ENCODE measurements at regions not wholly inside any gene's neighbourhood (a gene's known extent, or its start where the extent isn't known, plus 50 kb on each side); places are given as distances from the start of the nearest gene placed in this dataset.

DNA sequence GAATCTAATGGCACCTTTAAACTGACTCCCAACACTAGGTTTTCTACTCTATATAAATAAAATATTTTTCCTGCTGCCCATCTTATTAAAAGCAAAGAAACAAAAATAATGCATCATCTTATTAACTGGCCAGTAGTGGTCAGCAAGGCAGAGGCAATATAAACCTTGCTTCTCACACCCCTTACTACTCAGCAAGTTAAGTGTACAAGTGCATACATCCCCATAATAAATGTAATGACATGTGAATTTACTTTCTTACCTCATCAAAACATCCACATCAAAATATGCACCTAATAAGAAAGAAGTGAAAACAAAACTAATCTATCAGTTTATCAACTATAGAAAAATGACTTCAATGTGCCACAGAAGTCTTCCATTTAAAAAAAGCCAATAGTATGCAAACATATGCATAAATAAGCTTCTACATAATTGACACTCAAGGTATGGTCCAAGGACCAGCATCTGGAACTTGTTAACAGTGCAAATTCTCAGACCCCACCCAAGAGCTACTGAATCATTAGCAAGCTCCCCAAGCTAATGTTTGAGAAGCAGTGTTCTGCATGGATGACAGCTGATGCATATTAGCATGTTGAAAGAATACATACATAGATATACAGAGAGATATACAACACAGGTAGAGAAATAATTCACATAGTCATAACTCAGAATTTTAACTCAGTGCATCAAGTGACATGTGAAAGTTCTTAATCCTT lies 182.7 kb downstream of the C7orf25 start:
- Mint-ChIP-seq H3K9me3 (no peaks in the 10 kb centered on the region), H3K27ac (no peak overlapping the region), H3K4me1 (peaks cover 0 to 1% of the 10 kb centered on the region in 2 experiments; a peak in 2 of 4 replicates), H3K36me3 (ENCODE audit: insufficient read depth in 1 of 3, low read depth in 3 of 3) (no peaks in the 10 kb centered on the region; a peak in 1 of 7 replicates), H3K4me3 (no peak overlapping the region), H3K27me3 (ENCODE audit: low read depth) (peaks cover 1% of the 10 kb centered on the region; the same call in 1 of the 2 replicates)
- Histone ChIP-seq H3K27ac (ENCODE audit: insufficient read length, low read depth, low read length) (no peak overlapping the region), H3K14ac (ENCODE audit: insufficient read depth, low read length) (no peak overlapping the region), H3T11ph (ENCODE audit: low read length) (no peak overlapping the region), H2BK120ac (ENCODE audit: low read depth, low read length, poor library complexity, severe bottlenecking) (no peak overlapping the region), H3K79me2 (ENCODE audit: insufficient read depth, low read length) (no peaks in the 10 kb centered on the region), H2AFZ (ENCODE audit: low read length) (no peak overlapping the region), H3K4me1 (ENCODE audit: insufficient read depth, low read length) (no peaks in the 10 kb centered on the region; the same call in 1 of the 2 replicates), H4K20me1 (ENCODE audit: control insufficient read depth, insufficient read depth, insufficient read length) (no peaks in the 10 kb centered on the region), H3K9me3 (ENCODE audit: control insufficient read depth, low read depth, low read length) (no peaks in the 10 kb centered on the region), H2BK12ac (ENCODE audit: insufficient read length, low read depth, low read length) (no peak overlapping the region), H3K4ac (ENCODE audit: low read depth, low read length) (no peak overlapping the region), H3K9ac (ENCODE audit: extremely low read depth, insufficient read length, low read length) (no peak overlapping the region), H2AK5ac (ENCODE audit: insufficient read length, low read length) (no peak overlapping the region), H4K91ac (ENCODE audit: insufficient read length, low read depth, low read length) (no peak overlapping the region), H4K8ac (replicated peaks; ENCODE audit: insufficient read length, low read depth, low read length) (no peak overlapping the region), H3K4me2 (ENCODE audit: insufficient read depth, insufficient read length, low read length) (no peak overlapping the region), H3K18ac (ENCODE audit: insufficient read length, low read depth, low read length) (no peak overlapping the region), H3K23me2 (ENCODE audit: insufficient read length, low read depth, low read length, poor library complexity, severe bottlenecking) (no peaks in the 10 kb centered on the region), H3K27me3 (ENCODE audit: insufficient read depth, low read length) (no peaks in the 10 kb centered on the region), H2BK5ac (ENCODE audit: insufficient read length, low read length) (no peak overlapping the region), H3K23ac (ENCODE audit: insufficient read length, low read depth, low read length) (no peak overlapping the region), H4K5ac (ENCODE audit: insufficient read length, low read depth, low read length) (no peak overlapping the region), H3K79me1 (ENCODE audit: insufficient read depth, low read depth, low read length, poor library complexity, severe bottlenecking) (no peaks in the 10 kb centered on the region), H3K56ac (ENCODE audit: insufficient read length, low read depth, low read length) (no peak overlapping the region), H2BK20ac (ENCODE audit: low read depth, low read length, poor library complexity, severe bottlenecking) (no peak overlapping the region), H2BK15ac (ENCODE audit: low read depth, low read length) (no peak overlapping the region)
- no peak for DNase-seq
- TF ChIP-seq, protein P1, sequence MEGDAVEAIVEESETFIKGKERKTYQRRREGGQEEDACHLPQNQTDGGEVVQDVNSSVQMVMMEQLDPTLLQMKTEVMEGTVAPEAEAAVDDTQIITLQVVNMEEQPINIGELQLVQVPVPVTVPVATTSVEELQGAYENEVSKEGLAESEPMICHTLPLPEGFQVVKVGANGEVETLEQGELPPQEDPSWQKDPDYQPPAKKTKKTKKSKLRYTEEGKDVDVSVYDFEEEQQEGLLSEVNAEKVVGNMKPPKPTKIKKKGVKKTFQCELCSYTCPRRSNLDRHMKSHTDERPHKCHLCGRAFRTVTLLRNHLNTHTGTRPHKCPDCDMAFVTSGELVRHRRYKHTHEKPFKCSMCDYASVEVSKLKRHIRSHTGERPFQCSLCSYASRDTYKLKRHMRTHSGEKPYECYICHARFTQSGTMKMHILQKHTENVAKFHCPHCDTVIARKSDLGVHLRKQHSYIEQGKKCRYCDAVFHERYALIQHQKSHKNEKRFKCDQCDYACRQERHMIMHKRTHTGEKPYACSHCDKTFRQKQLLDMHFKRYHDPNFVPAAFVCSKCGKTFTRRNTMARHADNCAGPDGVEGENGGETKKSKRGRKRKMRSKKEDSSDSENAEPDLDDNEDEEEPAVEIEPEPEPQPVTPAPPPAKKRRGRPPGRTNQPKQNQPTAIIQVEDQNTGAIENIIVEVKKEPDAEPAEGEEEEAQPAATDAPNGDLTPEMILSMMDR (conservative IDR thresholded peaks at IDR 0.05): no peak
